ENCODE measurements at regions not wholly inside any gene's neighbourhood (a gene's known extent, or its start where the extent isn't known, plus 50 kb on each side); places are given as distances from the start of the nearest gene placed in this dataset.

GRCh38 chr5:89520771-89521170 lies 637.8 kb upstream of the MEF2C start:
- no peak for TF ChIP-seq CTCF (IDR thresholded peaks at IDR 0.05; ENCODE audit: low read depth, low read length)
- Histone ChIP-seq H3K27ac (ENCODE audit: low read depth, low read length) (no peak overlapping the region), H3K9me3 (ENCODE audit: control insufficient read depth, insufficient read depth, low read length) (no peaks in the 10 kb centered on the region; the same call in 1 of the 2 replicates), H3K4me3 (ENCODE audit: low read depth, low read length) (no peak overlapping the region), H3K27me3 (ENCODE audit: control insufficient read depth, insufficient read depth, low read length) (no peaks in the 10 kb centered on the region)
- no peak for DNase-seq (ENCODE audit: low read depth, low spot score)
- ChIA-PET CTCF (no interaction called here), POLR2A (no interaction called here)

GRCh38 chr5:89513299-89514044 lies 630.5 kb upstream of the MEF2C start:
- ChIA-PET POLR2A (no interaction called here), CTCF (no interaction called here)
- DNase-seq (ENCODE audit: low read depth, low spot score) = no peak
- Histone ChIP-seq H3K27ac (ENCODE audit: low read depth, low read length) (no peak overlapping the region), H3K27me3 (ENCODE audit: control insufficient read depth, insufficient read depth, low read length) (no peaks in the 10 kb centered on the region), H3K9me3 (ENCODE audit: control insufficient read depth, insufficient read depth, low read length) (no peaks in the 10 kb centered on the region), H3K4me3 (ENCODE audit: low read depth, low read length) (no peak overlapping the region)
- no peak for TF ChIP-seq CTCF (IDR thresholded peaks at IDR 0.05; ENCODE audit: low read depth, low read length)

GRCh38 chr5:89504051-89504450 lies 621.1 kb upstream of the MEF2C start:
- CTCF ChIA-PET = no interaction called here
- POLR2A ChIA-PET = no interaction called here
- no peaks in the 10 kb centered on the region for H3K27me3 ChIP-seq (ENCODE audit: control insufficient read depth, insufficient read depth, low read length)
- no peak for DNase-seq (ENCODE audit: low read depth, low spot score)
- no peaks in the 10 kb centered on the region for H3K9me3 ChIP-seq (ENCODE audit: control insufficient read depth, insufficient read depth, low read length)
- H3K27ac ChIP-seq (ENCODE audit: low read depth, low read length) = no peak overlapping the region
- no peak overlapping the region for H3K4me3 ChIP-seq (ENCODE audit: low read depth, low read length)
- no peak for TF ChIP-seq CTCF (IDR thresholded peaks at IDR 0.05; ENCODE audit: low read depth, low read length)

- no peak overlapping the region for H3K4me3 ChIP-seq (ENCODE audit: low read depth, low read length)
- H3K27me3 ChIP-seq (ENCODE audit: control insufficient read depth, insufficient read depth, low read length) = no peaks in the 10 kb centered on the region
- no peaks in the 10 kb centered on the region for H3K9me3 ChIP-seq (ENCODE audit: control insufficient read depth, insufficient read depth, low read length)
- TF ChIP-seq CTCF (IDR thresholded peaks at IDR 0.05; ENCODE audit: low read depth, low read length) = no peak
- H3K27ac ChIP-seq (ENCODE audit: low read depth, low read length) = no peak overlapping the region
- DNase-seq (ENCODE audit: low read depth, low spot score) = no peak
- CTCF ChIA-PET = no interaction called here
- POLR2A ChIA-PET = no interaction called here
Measured at GRCh38 chr5:89499787-89500186, 616.8 kb upstream of the MEF2C start.

- ChIA-PET CTCF (no interaction called here), POLR2A (no interaction called here)
- Histone ChIP-seq H3K4me3 (ENCODE audit: low read depth, low read length) (no peak overlapping the region), H3K9me3 (ENCODE audit: control insufficient read depth, insufficient read depth, low read length) (no peaks in the 10 kb centered on the region), H3K27me3 (ENCODE audit: control insufficient read depth, insufficient read depth, low read length) (no peaks in the 10 kb centered on the region), H3K27ac (ENCODE audit: low read depth, low read length) (no peak overlapping the region)
- DNase-seq (ENCODE audit: low read depth, low spot score) = no peak
- no peak for TF ChIP-seq CTCF (IDR thresholded peaks at IDR 0.05; ENCODE audit: low read depth, low read length)
Measured at GRCh38 chr5:89498699-89499098, 615.7 kb upstream of the MEF2C start.

All from AG04450 (cell line).